ENCODE measurements at regions not wholly inside any gene's neighbourhood (a gene's known extent, or its start where the extent isn't known, plus 50 kb on each side); places are given as distances from the start of the nearest gene placed in this dataset.
"Not testable (repeated sequence)": the region's sequence is repeated elsewhere in the genome, so short reads cannot be mapped to it uniquely, and the experiment has no call there.

DNA sequence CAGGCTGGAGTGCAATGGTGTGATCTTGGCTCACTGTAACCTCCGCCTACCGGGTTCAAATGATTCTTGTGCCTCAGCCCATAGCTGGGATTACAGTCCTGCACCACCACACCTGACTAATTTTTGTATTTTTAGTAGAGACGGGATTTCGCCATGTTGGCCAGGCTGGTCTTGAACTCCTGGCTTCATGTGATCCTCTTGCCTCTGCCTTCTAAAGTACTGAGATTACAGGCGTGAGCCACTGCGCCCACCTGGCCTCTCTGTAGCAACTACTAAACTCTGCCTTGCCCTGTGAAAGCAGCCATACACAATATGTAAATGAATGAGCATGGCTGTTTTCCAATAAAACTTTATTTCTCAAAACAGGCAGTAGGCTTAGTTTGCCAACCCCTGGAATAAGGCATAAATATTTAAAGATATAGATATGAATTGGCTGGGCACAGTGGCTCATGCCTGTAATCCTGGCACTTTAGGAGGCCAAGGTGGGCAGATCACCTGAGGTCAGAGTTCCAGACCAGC, 127.9 kb upstream of the ZNF217 start:
- not testable (repeated sequence) for TF ChIP-seq ZNF274 (IDR thresholded peaks at IDR 0.05; ENCODE audit: low read depth, low read length); YY1 (IDR thresholded peaks at IDR 0.05; ENCODE audit: insufficient read depth, insufficient read length); SUZ12 (IDR thresholded peaks at IDR 0.05; ENCODE audit: extremely low read depth, insufficient read depth, insufficient read length)
